ENCODE measurements at regions not wholly inside any gene's neighbourhood (a gene's known extent, or its start where the extent isn't known, plus 50 kb on each side); places are given as distances from the start of the nearest gene placed in this dataset.

DNA sequence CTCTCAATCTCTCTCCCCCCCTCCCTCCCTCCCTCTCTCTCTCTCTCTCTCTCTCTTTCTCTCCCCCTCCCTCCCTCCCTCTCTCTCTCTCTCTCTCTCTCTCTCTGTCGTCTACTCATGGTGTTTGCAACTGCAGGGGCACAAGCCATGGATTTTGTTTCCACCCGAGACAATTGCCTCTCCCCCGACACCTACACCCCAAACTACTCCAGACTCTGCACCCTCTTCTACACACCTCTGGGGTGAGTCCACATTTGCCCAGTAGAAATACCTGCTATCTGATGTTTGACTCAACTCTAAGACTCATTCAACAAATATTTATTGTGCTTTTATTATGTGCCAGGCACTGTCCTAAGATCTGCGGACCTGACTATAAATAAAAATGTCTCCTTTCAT is 93.7 kb downstream of the TMEM17 start:
- H2AFZ ChIP-seq (ENCODE audit: low read depth, low read length), result no peak overlapping the region
- H3K27me3 ChIP-seq (ENCODE audit: insufficient read depth, low read depth, low read length), result no peaks in the 10 kb centered on the region
- no peak overlapping the region for H3K4me3 ChIP-seq (ENCODE audit: low read length)
- no peaks in the 10 kb centered on the region for H3K36me3 ChIP-seq (ENCODE audit: insufficient read depth, low read length)
- no peak overlapping the region for H3K9ac ChIP-seq (ENCODE audit: low read length)
- H3K4me2 ChIP-seq (ENCODE audit: low read length), result no peak overlapping the region
- H3F3A ChIP-seq (ENCODE audit: insufficient read depth, low read length, poor library complexity, severe bottlenecking), result no peaks in the 10 kb centered on the region
- no peaks in the 10 kb centered on the region for H3K9me2 ChIP-seq (ENCODE audit: insufficient read depth, low read length)
- TF ChIP-seq EP300 (conservative IDR thresholded peaks at IDR 0.05; ENCODE audit: poor library complexity, severe bottlenecking) (no peak), MXI1 (conservative IDR thresholded peaks at IDR 0.05; ENCODE audit: poor library complexity, severe bottlenecking) (no peak), SMC3 (conservative IDR thresholded peaks at IDR 0.05; ENCODE audit: poor library complexity) (no peak), POLR2AphosphoS5 (IDR thresholded peaks at IDR 0.05) (no peak), TAF1 (IDR thresholded peaks at IDR 0.05; ENCODE audit: low read depth) (no peak), RAD21 (conservative IDR thresholded peaks at IDR 0.05) (no peak), EZH2 (IDR thresholded peaks at IDR 0.05; ENCODE audit: borderline replicate concordance, insufficient read depth, low read length, poor library complexity, severe bottlenecking) (no peak)
- TF ChIP-seq, protein P1, sequence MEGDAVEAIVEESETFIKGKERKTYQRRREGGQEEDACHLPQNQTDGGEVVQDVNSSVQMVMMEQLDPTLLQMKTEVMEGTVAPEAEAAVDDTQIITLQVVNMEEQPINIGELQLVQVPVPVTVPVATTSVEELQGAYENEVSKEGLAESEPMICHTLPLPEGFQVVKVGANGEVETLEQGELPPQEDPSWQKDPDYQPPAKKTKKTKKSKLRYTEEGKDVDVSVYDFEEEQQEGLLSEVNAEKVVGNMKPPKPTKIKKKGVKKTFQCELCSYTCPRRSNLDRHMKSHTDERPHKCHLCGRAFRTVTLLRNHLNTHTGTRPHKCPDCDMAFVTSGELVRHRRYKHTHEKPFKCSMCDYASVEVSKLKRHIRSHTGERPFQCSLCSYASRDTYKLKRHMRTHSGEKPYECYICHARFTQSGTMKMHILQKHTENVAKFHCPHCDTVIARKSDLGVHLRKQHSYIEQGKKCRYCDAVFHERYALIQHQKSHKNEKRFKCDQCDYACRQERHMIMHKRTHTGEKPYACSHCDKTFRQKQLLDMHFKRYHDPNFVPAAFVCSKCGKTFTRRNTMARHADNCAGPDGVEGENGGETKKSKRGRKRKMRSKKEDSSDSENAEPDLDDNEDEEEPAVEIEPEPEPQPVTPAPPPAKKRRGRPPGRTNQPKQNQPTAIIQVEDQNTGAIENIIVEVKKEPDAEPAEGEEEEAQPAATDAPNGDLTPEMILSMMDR (IDR thresholded peaks at IDR 0.05; ENCODE audit: poor library complexity, severe bottlenecking), result no peak
- TF ChIP-seq, protein P2, sequence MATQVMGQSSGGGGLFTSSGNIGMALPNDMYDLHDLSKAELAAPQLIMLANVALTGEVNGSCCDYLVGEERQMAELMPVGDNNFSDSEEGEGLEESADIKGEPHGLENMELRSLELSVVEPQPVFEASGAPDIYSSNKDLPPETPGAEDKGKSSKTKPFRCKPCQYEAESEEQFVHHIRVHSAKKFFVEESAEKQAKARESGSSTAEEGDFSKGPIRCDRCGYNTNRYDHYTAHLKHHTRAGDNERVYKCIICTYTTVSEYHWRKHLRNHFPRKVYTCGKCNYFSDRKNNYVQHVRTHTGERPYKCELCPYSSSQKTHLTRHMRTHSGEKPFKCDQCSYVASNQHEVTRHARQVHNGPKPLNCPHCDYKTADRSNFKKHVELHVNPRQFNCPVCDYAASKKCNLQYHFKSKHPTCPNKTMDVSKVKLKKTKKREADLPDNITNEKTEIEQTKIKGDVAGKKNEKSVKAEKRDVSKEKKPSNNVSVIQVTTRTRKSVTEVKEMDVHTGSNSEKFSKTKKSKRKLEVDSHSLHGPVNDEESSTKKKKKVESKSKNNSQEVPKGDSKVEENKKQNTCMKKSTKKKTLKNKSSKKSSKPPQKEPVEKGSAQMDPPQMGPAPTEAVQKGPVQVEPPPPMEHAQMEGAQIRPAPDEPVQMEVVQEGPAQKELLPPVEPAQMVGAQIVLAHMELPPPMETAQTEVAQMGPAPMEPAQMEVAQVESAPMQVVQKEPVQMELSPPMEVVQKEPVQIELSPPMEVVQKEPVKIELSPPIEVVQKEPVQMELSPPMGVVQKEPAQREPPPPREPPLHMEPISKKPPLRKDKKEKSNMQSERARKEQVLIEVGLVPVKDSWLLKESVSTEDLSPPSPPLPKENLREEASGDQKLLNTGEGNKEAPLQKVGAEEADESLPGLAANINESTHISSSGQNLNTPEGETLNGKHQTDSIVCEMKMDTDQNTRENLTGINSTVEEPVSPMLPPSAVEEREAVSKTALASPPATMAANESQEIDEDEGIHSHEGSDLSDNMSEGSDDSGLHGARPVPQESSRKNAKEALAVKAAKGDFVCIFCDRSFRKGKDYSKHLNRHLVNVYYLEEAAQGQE (IDR thresholded peaks at IDR 0.05; ENCODE audit: borderline replicate concordance), result no peak
- H3K79me2 ChIP-seq (replicated peaks; ENCODE audit: insufficient read depth, low read length), result no peaks in the 10 kb centered on the region
- no peaks in the 10 kb centered on the region for H4K20me1 ChIP-seq (ENCODE audit: insufficient read depth)
- H3K27ac ChIP-seq (ENCODE audit: low read length), result no peak overlapping the region
- no peaks in the 10 kb centered on the region for H3K9me3 ChIP-seq (ENCODE audit: low read length)

DNA sequence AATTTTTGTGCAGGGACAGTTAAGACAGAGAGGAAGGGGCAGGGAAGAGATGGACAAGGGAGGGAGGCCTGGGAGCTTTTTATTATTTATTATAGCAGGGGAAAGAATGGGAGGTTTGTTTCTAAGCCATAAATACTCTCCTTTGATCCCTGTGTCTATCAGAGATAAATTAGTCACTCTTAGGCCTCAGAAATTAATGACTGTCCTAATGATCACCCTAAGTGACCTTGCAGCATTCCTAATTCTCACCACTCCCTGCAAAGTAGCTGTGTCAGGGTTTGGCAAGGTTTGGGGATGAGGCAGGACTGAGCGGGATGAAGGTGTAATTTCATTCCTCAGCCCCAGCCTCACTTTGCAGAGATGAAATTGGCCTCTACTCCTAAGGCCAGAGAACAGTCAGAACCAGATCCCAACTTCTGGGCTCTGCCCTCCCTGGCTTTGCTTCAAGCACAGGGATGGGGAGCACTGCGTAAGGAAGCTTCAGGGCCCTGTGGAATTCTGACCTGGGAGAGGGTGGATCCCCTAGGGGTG is 95.0 kb downstream of the TMEM17 start:
- Histone ChIP-seq H3K4me2 (ENCODE audit: low read length) (no peak overlapping the region), H3K9me3 (ENCODE audit: low read length) (no peaks in the 10 kb centered on the region), H3K9me2 (ENCODE audit: insufficient read depth, low read length) (no peaks in the 10 kb centered on the region), H3K4me3 (ENCODE audit: low read length) (no peak overlapping the region), H3F3A (ENCODE audit: insufficient read depth, low read length, poor library complexity, severe bottlenecking) (no peaks in the 10 kb centered on the region), H4K20me1 (ENCODE audit: insufficient read depth) (no peaks in the 10 kb centered on the region), H2AFZ (ENCODE audit: low read depth, low read length) (no peak overlapping the region), H3K27me3 (ENCODE audit: insufficient read depth, low read depth, low read length) (no peaks in the 10 kb centered on the region), H3K27ac (ENCODE audit: low read length) (no peak overlapping the region), H3K36me3 (ENCODE audit: insufficient read depth, low read length) (no peaks in the 10 kb centered on the region), H3K79me2 (replicated peaks; ENCODE audit: insufficient read depth, low read length) (no peaks in the 10 kb centered on the region), H3K9ac (ENCODE audit: low read length) (no peak overlapping the region)
- no peak for TF ChIP-seq EP300 (conservative IDR thresholded peaks at IDR 0.05; ENCODE audit: poor library complexity, severe bottlenecking)
- TF ChIP-seq MXI1 (conservative IDR thresholded peaks at IDR 0.05; ENCODE audit: poor library complexity, severe bottlenecking), result no peak
- no peak for TF ChIP-seq TAF1 (IDR thresholded peaks at IDR 0.05; ENCODE audit: low read depth)
- TF ChIP-seq SMC3 (conservative IDR thresholded peaks at IDR 0.05; ENCODE audit: poor library complexity), result no peak
- TF ChIP-seq, protein P2 (IDR thresholded peaks at IDR 0.05; ENCODE audit: borderline replicate concordance), result no peak
- no peak for TF ChIP-seq POLR2AphosphoS5 (IDR thresholded peaks at IDR 0.05)
- TF ChIP-seq EZH2 (IDR thresholded peaks at IDR 0.05; ENCODE audit: borderline replicate concordance, insufficient read depth, low read length, poor library complexity, severe bottlenecking), result no peak
